HG03280 (cell line): ENCODE measurements at regions not wholly inside any gene's neighbourhood (a gene's known extent, or its start where the extent isn't known, plus 50 kb on each side); places are given as distances from the start of the nearest gene placed in this dataset.
"Not testable (repeated sequence)": the region's sequence is repeated elsewhere in the genome, so short reads cannot be mapped to it uniquely, and the experiment has no call there.

ENCODE experiments used
- ATAC-seq: cut with Tn5 transposase; IDR thresholded peaks from one replicate; pipeline ENCODE4 v1.9.1; 2021; ENCODE audit warnings: mild to moderate bottlenecking, moderate library complexity; ENCODE audit not compliant: unreplicated experiment

GRCh38 chr2:242063850-242064249 lies 194.3 kb downstream of the RTP5 start:
- ATAC-seq, result no peak

- ATAC-seq, result no peak
These were observed 195.1 kb downstream of the RTP5 start for GRCh38 chr2:242064364-242065250.

GRCh38 chr2:242065426-242065825 lies 195.9 kb downstream of the RTP5 start:
- no peak for ATAC-seq

GRCh38 chr2:242069018-242069417 lies 199.5 kb downstream of the RTP5 start:
- no peak for ATAC-seq

- not testable (repeated sequence) for ATAC-seq
These were observed 200.4 kb downstream of the RTP5 start for GRCh38 chr2:242069938-242070395.

GRCh38 chr2:242070726-242071125 lies 201.2 kb downstream of the RTP5 start:
- not testable (repeated sequence) for ATAC-seq

GRCh38 chr2:242071377-242071776 lies 201.8 kb downstream of the RTP5 start:
- not testable (repeated sequence) for ATAC-seq

- ATAC-seq, result not testable (repeated sequence)
These were observed 202.4 kb downstream of the RTP5 start for GRCh38 chr2:242071936-242072335.

GRCh38 chr2:242075168-242075567 lies 205.6 kb downstream of the RTP5 start:
- ATAC-seq, result no peak

- ATAC-seq, result no peak
These were observed 206.2 kb downstream of the RTP5 start for GRCh38 chr2:242075696-242076095.

- ATAC-seq, result not testable (repeated sequence)
These were observed 206.7 kb downstream of the RTP5 start for GRCh38 chr2:242076184-242076583.

- ATAC-seq, result not testable (repeated sequence)
These were observed 208.9 kb downstream of the RTP5 start for GRCh38 chr2:242078426-242078825.

GRCh38 chr2:242079792-242080191 lies 210.3 kb downstream of the RTP5 start:
- not testable (repeated sequence) for ATAC-seq

- ATAC-seq, result not testable (repeated sequence)
These were observed 211.2 kb downstream of the RTP5 start for GRCh38 chr2:242080575-242081214.

- not testable (repeated sequence) for ATAC-seq
These were observed 214.5 kb downstream of the RTP5 start for GRCh38 chr2:242084034-242084433.

GRCh38 chr2:242085024-242085674 lies 215.6 kb downstream of the RTP5 start:
- ATAC-seq, result not testable (repeated sequence)

- no peak for ATAC-seq
These were observed 216.6 kb downstream of the RTP5 start for GRCh38 chr2:242085941-242086621.

GRCh38 chr2:242088044-242088443 lies 218.5 kb downstream of the RTP5 start:
- peak; percentile 32 for ATAC-seq

GRCh38 chr2:242088471-242089212 lies 219.1 kb downstream of the RTP5 start:
- peak; percentile 92 for ATAC-seq

GRCh38 chr2:242089213-242089549 lies 219.7 kb downstream of the RTP5 start:
- ATAC-seq, result not testable (repeated sequence)
